ENCODE measurements at regions not wholly inside any gene's neighbourhood (a gene's known extent, or its start where the extent isn't known, plus 50 kb on each side); places are given as distances from the start of the nearest gene placed in this dataset.
A peak's percentile ranks its signal among the peaks of the same experiment; 100 is the strongest.
"Not testable (repeated sequence)": the region's sequence is repeated elsewhere in the genome, so short reads cannot be mapped to it uniquely, and the experiment has no call there.

- no peak for DNase-seq (ENCODE audit: low spot score)
Observed at GRCh38 chr13:70985371-70985770, 877.1 kb upstream of the KLHL1 start.

- not testable (repeated sequence) for DNase-seq (ENCODE audit: low spot score)
Observed at GRCh38 chr13:70981219-70981618, 873.0 kb upstream of the KLHL1 start.

- no peak for DNase-seq (ENCODE audit: low spot score)
Observed at GRCh38 chr13:70969321-70969720, 861.1 kb upstream of the KLHL1 start.

- no peak for DNase-seq (ENCODE audit: low spot score)
Observed at GRCh38 chr13:70967564-70967963, 859.3 kb upstream of the KLHL1 start.

GRCh38 chr13:70964874-70965273 lies 856.6 kb upstream of the KLHL1 start:
- DNase-seq (ENCODE audit: low spot score) = no peak

- DNase-seq (ENCODE audit: low spot score) = peak; percentile 7
Observed at GRCh38 chr13:70964124-70964523, 855.9 kb upstream of the KLHL1 start.

- peak; percentile 38 for DNase-seq (ENCODE audit: low spot score)
Observed at GRCh38 chr13:70960841-70961443, 852.7 kb upstream of the KLHL1 start.

- no peak for DNase-seq (ENCODE audit: low spot score)
Observed at GRCh38 chr13:70959035-70959775, 851.0 kb upstream of the KLHL1 start.

GRCh38 chr13:70955887-70956286 lies 847.6 kb upstream of the KLHL1 start:
- no peak for DNase-seq (ENCODE audit: low spot score)

- DNase-seq (ENCODE audit: low spot score) = no peak
Observed at GRCh38 chr13:70950664-70951063, 842.4 kb upstream of the KLHL1 start.

GRCh38 chr13:70945506-70945905 lies 837.3 kb upstream of the KLHL1 start:
- DNase-seq (ENCODE audit: low spot score) = no peak

GRCh38 chr13:70941454-70941853 lies 833.2 kb upstream of the KLHL1 start:
- no peak for DNase-seq (ENCODE audit: low spot score)

GRCh38 chr13:70938462-70938861 lies 830.2 kb upstream of the KLHL1 start:
- DNase-seq (ENCODE audit: low spot score) = no peak

GRCh38 chr13:70932511-70932910 lies 824.3 kb upstream of the KLHL1 start:
- no peak for DNase-seq (ENCODE audit: low spot score)

GRCh38 chr13:70923863-70924752 lies 815.9 kb upstream of the KLHL1 start:
- DNase-seq (ENCODE audit: low spot score) = no peak

GRCh38 chr13:70911286-70911685 lies 803.0 kb upstream of the KLHL1 start:
- DNase-seq (ENCODE audit: low spot score) = no peak

- DNase-seq (ENCODE audit: low spot score) = no peak
Observed at GRCh38 chr13:70908795-70909194, 800.5 kb upstream of the KLHL1 start.

- DNase-seq (ENCODE audit: low spot score) = no peak
Observed at GRCh38 chr13:70905035-70905434, 796.8 kb upstream of the KLHL1 start.

- DNase-seq (ENCODE audit: low spot score) = no peak
Observed at GRCh38 chr13:70896136-70896535, 787.9 kb upstream of the KLHL1 start.

GRCh38 chr13:70895599-70895998 lies 787.3 kb upstream of the KLHL1 start:
- DNase-seq (ENCODE audit: low spot score) = no peak

- no peak for DNase-seq (ENCODE audit: low spot score)
Observed at GRCh38 chr13:70894258-70894657, 786.0 kb upstream of the KLHL1 start.

GRCh38 chr13:70893832-70894231 lies 785.6 kb upstream of the KLHL1 start:
- DNase-seq (ENCODE audit: low spot score) = no peak

- no peak for DNase-seq (ENCODE audit: low spot score)
Observed at GRCh38 chr13:70890289-70890688, 782.0 kb upstream of the KLHL1 start.
